OCI-LY7 (cell line): ENCODE measurements at regions not wholly inside any gene's neighbourhood (a gene's known extent, or its start where the extent isn't known, plus 50 kb on each side); places are given as distances from the start of the nearest gene placed in this dataset.
"Not testable (repeated sequence)": the region's sequence is repeated elsewhere in the genome, so short reads cannot be mapped to it uniquely, and the experiment has no call there.

Experiments
- BruUV-seq: library from RNA; stranded (reverse); fragments of 400-500 nt; replicated peaks from 2 replicates; lab custom pipeline; 2021; lab: Mats Ljungman, UMichigan
- CTCF ChIA-PET: fragments of 300-600 bp; sonication (Branson Sonifier 250); formaldehyde crosslinking; loops from one replicate; lab custom pipeline; 2022; ENCODE audit warnings: antibody characterized with exemption; ENCODE audit not compliant: unreplicated experiment; lab: Charles Lee
- POLR2A ChIA-PET: fragments of 300-600 bp; sonication (Branson Sonifier 250); formaldehyde crosslinking; loops from one replicate; lab custom pipeline; 2022; ENCODE audit warnings: antibody characterized with exemption; lab: Charles Lee
- DNase-seq: peaks from one replicate; pipeline ENCODE4 v3.0.0-alpha.2; 2015; ENCODE audit warnings: low spot score
- H2AFZ ChIP-seq: fragments of 200-600 bp; sonication (generic), shearing (Covaris generic); 2 replicates; pipeline ENCODE4 v1.6.1; 2014; ENCODE audit warnings: mild to moderate bottlenecking, antibody characterized with exemption, low read length, moderate library complexity
- H3K27ac ChIP-seq: fragments of 200-600 bp; sonication (generic); 2 replicates; pipeline ENCODE4 v1.5.1; 2014; ENCODE audit warnings: mixed run types, low read depth, mild to moderate bottlenecking, moderate library complexity, low read length, inconsistent platforms; ENCODE audit not compliant: poor library complexity, severe bottlenecking
- H3K36me3 ChIP-seq: fragments of 200-600 bp; sonication (generic); 2 replicates; pipeline ENCODE4 v1.6.1; 2014; ENCODE audit warnings: mild to moderate bottlenecking, antibody characterized with exemption, low read length, moderate library complexity, mixed read lengths; ENCODE audit not compliant: insufficient read depth
- H3K4me1 ChIP-seq: fragments of 200-600 bp; sonication (generic); 2 replicates; pipeline ENCODE4 v1.5.1; 2014; ENCODE audit warnings: mild to moderate bottlenecking, low read length; ENCODE audit not compliant: insufficient read depth, poor library complexity, severe bottlenecking
- H3K4me2 ChIP-seq: fragments of 200-600 bp; sonication (generic); 2 replicates; pipeline ENCODE4 v1.6.1; 2014; ENCODE audit warnings: mild to moderate bottlenecking, low read length
- H3K4me3 ChIP-seq: fragments of 200-600 bp; sonication (generic); 2 replicates; pipeline ENCODE4 v1.5.1; 2014; ENCODE audit warnings: mild to moderate bottlenecking, low read depth, low read length; ENCODE audit not compliant: poor library complexity, severe bottlenecking
- H3K79me2 ChIP-seq: fragments of 200-600 bp; sonication (generic); 2 replicates; pipeline ENCODE4 v1.6.1; 2016; ENCODE audit warnings: low read depth, mild to moderate bottlenecking, low read length, moderate library complexity, mixed read lengths; ENCODE audit not compliant: insufficient read depth
- H3K9me2 ChIP-seq: fragments of 200-600 bp; sonication (generic); 2 replicates; pipeline ENCODE4 v1.6.1; 2016; ENCODE audit warnings: mild to moderate bottlenecking, low read length, mixed read lengths; ENCODE audit not compliant: insufficient read depth
- H3K9me3 ChIP-seq: fragments of 200-600 bp; sonication (generic); 2 replicates; pipeline ENCODE4 v1.6.1; 2014; ENCODE audit warnings: mild to moderate bottlenecking, mixed run types, low read length, mixed read lengths
- H4K20me1 ChIP-seq: fragments of 200-600 bp; sonication (generic); 2 replicates; pipeline ENCODE4 v1.6.1; 2014; ENCODE audit warnings: mild to moderate bottlenecking, antibody characterized with exemption, low read length, moderate library complexity, mixed read lengths; ENCODE audit not compliant: insufficient read depth
- CTCF ChIP-seq: fragments of 200-600 bp; sonication (generic); conservative IDR thresholded peaks from 2 replicates; pipeline ENCODE4 v1.5.1; 2014; ENCODE audit warnings: mild to moderate bottlenecking, antibody characterized with exemption, low read length, moderate library complexity, mixed read lengths
- EZH2phosphoT487 ChIP-seq: fragments of 200-600 bp; sonication (generic); IDR thresholded peaks from 2 replicates; pipeline ENCODE4 v1.6.1; 2018; ENCODE audit warnings: low read depth, borderline replicate concordance, mild to moderate bottlenecking, mixed run types, antibody characterized with exemption, low read length, moderate library complexity, mixed read lengths
- intact Hi-C: fragments of 100-400 bp; cut with micrococcal nuclease; formaldehyde crosslinking; loops from one replicate; pipeline ENCODE4 v1.10.0; 2022; ENCODE audit not compliant: unreplicated experiment

GRCh38 chr1:119210296-119210649, 69.8 kb upstream of the WARS2 start:
- Histone ChIP-seq H3K9me2 (no peaks in the 10 kb centered on the region), H3K27ac (no peak overlapping the region), H3K36me3 (no peaks in the 10 kb centered on the region), H3K4me3 (no peak overlapping the region), H4K20me1 (no peaks in the 10 kb centered on the region), H3K4me1 (no peaks in the 10 kb centered on the region), H3K79me2 (no peaks in the 10 kb centered on the region), H3K9me3 (no peaks in the 10 kb centered on the region), H2AFZ (no peak overlapping the region), H3K4me2 (no peak overlapping the region)
- no peak for DNase-seq
- TF ChIP-seq CTCF (no peak), EZH2phosphoT487 (no peak)
- intact Hi-C loops: no loop called here
- ChIA-PET CTCF (no interaction called here), POLR2A (no interaction called here)
- BruUV-seq: no TSS peak

- H3K79me2 ChIP-seq, H3K4me1 ChIP-seq, CTCF ChIA-PET, DNase-seq, BruUV-seq, intact Hi-C loops, H3K36me3 ChIP-seq, H3K9me2 ChIP-seq, H2AFZ ChIP-seq, H3K27ac ChIP-seq, H3K4me3 ChIP-seq, H3K9me3 ChIP-seq, POLR2A ChIA-PET, H4K20me1 ChIP-seq, H3K4me2 ChIP-seq: not testable (repeated sequence)
These were observed 72.8 kb upstream of the WARS2 start for GRCh38 chr1:119213213-119213612.

GRCh38 chr1:119214961-119215360, 74.5 kb upstream of the WARS2 start:
- DNase-seq, H2AFZ ChIP-seq, H3K36me3 ChIP-seq, H3K79me2 ChIP-seq, H3K4me3 ChIP-seq, H3K9me2 ChIP-seq, CTCF ChIA-PET, intact Hi-C loops, BruUV-seq, H3K4me2 ChIP-seq, H4K20me1 ChIP-seq, H3K27ac ChIP-seq, POLR2A ChIA-PET, H3K9me3 ChIP-seq, H3K4me1 ChIP-seq: not testable (repeated sequence)

- no peak overlapping the region for H3K4me2 ChIP-seq
- POLR2A ChIA-PET: interaction anchor here (0.9 kb wide), 1 partner anchor 19 kb away, joined by 3 read pairs; no protein-coding TSS in a partner anchor
- BruUV-seq: no TSS peak
- H3K79me2 ChIP-seq: no peaks in the 10 kb centered on the region
- no peaks in the 10 kb centered on the region for H3K9me3 ChIP-seq
- CTCF ChIA-PET: no interaction called here
- no peaks in the 10 kb centered on the region for H3K9me2 ChIP-seq
- intact Hi-C loops: no loop called here
- TF ChIP-seq EZH2phosphoT487 (no peak), CTCF (no peak)
- H3K27ac ChIP-seq: no peak overlapping the region
- no peaks in the 10 kb centered on the region for H3K4me1 ChIP-seq
- H3K4me3 ChIP-seq: no peak overlapping the region
- H4K20me1 ChIP-seq: no peaks in the 10 kb centered on the region
- H2AFZ ChIP-seq: no peak overlapping the region
- DNase-seq: no peak
- H3K36me3 ChIP-seq: no peaks in the 10 kb centered on the region
These were observed 76.9 kb upstream of the WARS2 start for GRCh38 chr1:119217309-119217828.
